Kidney epithelial cell (primary cell): ENCODE measurements at regions not wholly inside any gene's neighbourhood (a gene's known extent, or its start where the extent isn't known, plus 50 kb on each side); places are given as distances from the start of the nearest gene placed in this dataset.

ENCODE experiments used
- DNase-seq: peaks from one replicate; pipeline ENCODE4 v3.0.0-alpha.2; 2010; ENCODE audit warnings: low read depth
- H3K27me3 ChIP-seq: 2 replicates; pipeline ENCODE4 v1.6.0; 2011; ENCODE audit warnings: low read length; ENCODE audit not compliant: control insufficient read depth, insufficient read depth
- H3K36me3 ChIP-seq: 2 replicates; pipeline ENCODE4 v1.5.1; 2011; ENCODE audit warnings: low read length; ENCODE audit not compliant: control insufficient read depth, insufficient read depth
- H3K4me3 ChIP-seq: 2 replicates; pipeline ENCODE4 v1.5.1; 2011; ENCODE audit warnings: low read depth, mild to moderate bottlenecking, control low read depth, low read length
- CTCF ChIP-seq: IDR thresholded peaks from 2 replicates; pipeline ENCODE4 v1.5.1; 2011; ENCODE audit warnings: mild to moderate bottlenecking, moderate library complexity, low read length, control low read depth, inconsistent platforms; ENCODE audit not compliant: insufficient read depth, poor library complexity, severe bottlenecking

DNA sequence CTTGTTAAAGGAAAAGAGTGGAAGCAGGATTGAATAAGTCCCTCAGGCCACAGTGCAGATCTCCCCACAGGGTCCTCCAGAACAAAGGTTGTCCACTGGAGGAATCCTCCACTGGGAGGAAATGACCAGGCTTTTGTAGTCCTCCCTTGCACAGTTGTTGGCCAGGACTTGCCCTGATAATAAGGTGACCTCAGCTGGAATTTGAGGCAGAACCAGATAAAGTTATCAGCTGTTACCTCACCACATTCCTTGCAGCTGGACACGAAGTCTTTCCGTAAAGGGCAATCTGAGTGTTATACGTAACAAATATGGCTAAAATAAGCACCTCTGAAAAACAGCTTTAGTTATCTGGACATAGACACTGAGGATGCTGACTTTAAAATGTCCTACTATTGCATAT is 83.5 kb upstream of the NAALADL2 start:
- no peak for TF ChIP-seq CTCF
- DNase-seq: no peak
- no peaks in the 10 kb centered on the region for H3K36me3 ChIP-seq
- no peak overlapping the region for H3K4me3 ChIP-seq
- H3K27me3 ChIP-seq: no peaks in the 10 kb centered on the region

- no peak for TF ChIP-seq CTCF
- no peak for DNase-seq
- Histone ChIP-seq H3K4me3 (no peak overlapping the region), H3K36me3 (no peaks in the 10 kb centered on the region), H3K27me3 (no peaks in the 10 kb centered on the region)
Observed at GRCh38 chr3:174776123-174776522, 83.0 kb upstream of the NAALADL2 start.

GRCh38 chr3:174776636-174777035 is 82.5 kb upstream of the NAALADL2 start:
- no peaks in the 10 kb centered on the region for H3K27me3 ChIP-seq
- no peak for DNase-seq
- no peak for TF ChIP-seq CTCF
- no peaks in the 10 kb centered on the region for H3K36me3 ChIP-seq
- H3K4me3 ChIP-seq: no peak overlapping the region

GRCh38 chr3:174777813-174778212 is 81.3 kb upstream of the NAALADL2 start:
- H3K27me3 ChIP-seq: no peaks in the 10 kb centered on the region
- H3K36me3 ChIP-seq: no peaks in the 10 kb centered on the region
- no peak for DNase-seq
- no peak for TF ChIP-seq CTCF
- H3K4me3 ChIP-seq: no peak overlapping the region

DNA sequence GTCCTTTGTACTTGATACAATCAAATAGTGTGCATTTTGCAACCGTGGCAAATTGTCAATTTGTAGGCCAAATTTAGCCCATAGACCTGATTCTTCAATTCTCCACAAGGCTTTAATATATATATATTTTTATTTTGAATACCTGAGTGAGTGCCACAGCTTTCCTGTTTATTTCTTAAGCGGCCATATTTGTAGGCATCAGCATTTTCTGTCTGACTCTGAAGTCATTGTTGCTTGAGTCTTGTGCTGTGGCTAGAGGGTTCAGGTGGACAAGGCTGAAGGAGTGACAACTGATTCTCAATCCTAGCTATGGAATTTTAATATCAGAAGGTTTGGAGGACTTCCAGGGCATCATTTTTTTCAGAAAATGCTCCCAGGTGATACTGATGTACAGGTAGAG is 75.6 kb upstream of the NAALADL2 start:
- TF ChIP-seq CTCF: no peak
- no peaks in the 10 kb centered on the region for H3K36me3 ChIP-seq
- H3K4me3 ChIP-seq: no peak overlapping the region
- DNase-seq: no peak
- no peaks in the 10 kb centered on the region for H3K27me3 ChIP-seq

GRCh38 chr3:174784206-174784934 is 74.8 kb upstream of the NAALADL2 start:
- H3K36me3 ChIP-seq: no peaks in the 10 kb centered on the region
- TF ChIP-seq CTCF: no peak
- H3K27me3 ChIP-seq: no peaks in the 10 kb centered on the region
- H3K4me3 ChIP-seq: no peak overlapping the region
- DNase-seq: no peak
